ENCODE measurements at regions not wholly inside any gene's neighbourhood (a gene's known extent, or its start where the extent isn't known, plus 50 kb on each side); places are given as distances from the start of the nearest gene placed in this dataset.

GRCh38 chr13:69331245-69331644, 776.4 kb upstream of the ATXN8OS start:
- TF ChIP-seq CTCF (IDR thresholded peaks at IDR 0.05) (no peak), EP300 (IDR thresholded peaks at IDR 0.05; ENCODE audit: low read depth) (no peak)
- in situ Hi-C loops (cut with MboI; ENCODE audit: low pct_ligation_motif_present in 1 of 4, low pct_unique_long_range_greater_than_20kb in 1 of 4, low sequenced_read_pairs in 3 of 4) (no loop called here), intact Hi-C loops (cut with DNase I; ENCODE audit: low total_unique reads) (no loop called here)

GRCh38 chr13:69324090-69324886, 783.3 kb upstream of the ATXN8OS start:
- TF ChIP-seq CTCF (IDR thresholded peaks at IDR 0.05) (peak in 3 of 5 experiments; percentile 15 to 41 (median 25)), POLR2AphosphoS5 (IDR thresholded peaks at IDR 0.05) (no peak)
- Histone ChIP-seq H3K36me3 (no peaks in the 10 kb centered on the region), H3K27ac (no peak overlapping the region), H3K4me1 (peaks cover 0 to 3% (median 0%) of the 10 kb centered on the region in 4 donors), H3K9me3 (no peaks in the 10 kb centered on the region), H3K27me3 (no peaks in the 10 kb centered on the region), H3K4me3 (no peak overlapping the region)
- WGBS, 2 donors (ENCODE audit: low coverage in 1 of 2), result 5 to 10% methylated on average over 2 of the region's 2 CpGs
- intact Hi-C loops (cut with DNase I; ENCODE audit: low total_unique reads), result no loop called here
- in situ Hi-C loops (cut with MboI; ENCODE audit: low pct_ligation_motif_present in 1 of 4, low pct_unique_long_range_greater_than_20kb in 1 of 4, low sequenced_read_pairs in 3 of 4), result no loop called here
- DNase-seq, result no peak

More at GRCh38 chr13:69331245-69331644, 776.4 kb upstream of the ATXN8OS start:
- Histone ChIP-seq H3K4me3 (no peak overlapping the region), H3K36me3 (no peaks in the 10 kb centered on the region), H3K27me3 (no peaks in the 10 kb centered on the region), H3K9me3 (no peaks in the 10 kb centered on the region), H3K27ac (no peak overlapping the region), H3K4me1 (no peaks in the 10 kb centered on the region)
- DNase-seq, result no peak
- 68 to 71% methylated on average over 3 of the region's 3 CpGs for WGBS, 2 donors (ENCODE audit: low coverage in 1 of 2)

GRCh38 chr13:69319656-69320055, 788.0 kb upstream of the ATXN8OS start:
- TF ChIP-seq EP300 (IDR thresholded peaks at IDR 0.05; ENCODE audit: low read depth) (no peak), POLR2A (IDR thresholded peaks at IDR 0.05) (no peak), CTCF (IDR thresholded peaks at IDR 0.05) (no peak), POLR2AphosphoS5 (IDR thresholded peaks at IDR 0.05) (no peak)
- H3K4me3 ChIP-seq, result no peak overlapping the region
- peaks cover 0 to 3% (median 0%) of the 10 kb centered on the region in 4 donors for H3K4me1 ChIP-seq
- no peak for DNase-seq
- H3K27me3 ChIP-seq, result no peaks in the 10 kb centered on the region
- H3K36me3 ChIP-seq, result no peaks in the 10 kb centered on the region
- no peak overlapping the region for H3K27ac ChIP-seq
- H3K9me3 ChIP-seq, result no peaks in the 10 kb centered on the region
- intact Hi-C loops (cut with DNase I; ENCODE audit: low total_unique reads), result no loop called here
- in situ Hi-C loops (cut with MboI; ENCODE audit: low pct_ligation_motif_present in 1 of 4, low pct_unique_long_range_greater_than_20kb in 1 of 4, low sequenced_read_pairs in 3 of 4), result no loop called here
- 64 to 81% methylated on average over 3 of the region's 3 CpGs for WGBS, 2 donors (ENCODE audit: low coverage in 1 of 2)

- intact Hi-C loops (cut with DNase I; ENCODE audit: low total_unique reads) (no loop called here), in situ Hi-C loops (cut with MboI; ENCODE audit: low pct_ligation_motif_present in 1 of 4, low pct_unique_long_range_greater_than_20kb in 1 of 4, low sequenced_read_pairs in 3 of 4) (no loop called here)
- H3K9me3 ChIP-seq, result no peaks in the 10 kb centered on the region
- no peaks in the 10 kb centered on the region for H3K27me3 ChIP-seq
- 75 to 92% methylated on average over 3 of the region's 3 CpGs for WGBS, 2 donors (ENCODE audit: low coverage in 1 of 2)
- no peak overlapping the region for H3K4me3 ChIP-seq
- no peaks in the 10 kb centered on the region for H3K4me1 ChIP-seq
- DNase-seq, result no peak
- TF ChIP-seq POLR2AphosphoS5 (IDR thresholded peaks at IDR 0.05) (no peak), EP300 (IDR thresholded peaks at IDR 0.05; ENCODE audit: low read depth) (no peak)
- no peak overlapping the region for H3K27ac ChIP-seq
- H3K36me3 ChIP-seq, result no peaks in the 10 kb centered on the region
These were observed 792.6 kb upstream of the ATXN8OS start for GRCh38 chr13:69315039-69315438.

- intact Hi-C loops (cut with DNase I; ENCODE audit: low total_unique reads), result no loop called here
These were observed 800.9 kb upstream of the ATXN8OS start for GRCh38 chr13:69306766-69307165.

More at GRCh38 chr13:69306766-69307165, 800.9 kb upstream of the ATXN8OS start:
- no peaks in the 10 kb centered on the region for H3K27me3 ChIP-seq
- H3K27ac ChIP-seq, result no peak overlapping the region
- no peaks in the 10 kb centered on the region for H3K36me3 ChIP-seq
- H3K4me1 ChIP-seq, result no peaks in the 10 kb centered on the region
- TF ChIP-seq CTCF (IDR thresholded peaks at IDR 0.05), result no peak
- no peak for TF ChIP-seq EP300 (IDR thresholded peaks at IDR 0.05; ENCODE audit: low read depth)
- TF ChIP-seq POLR2A (IDR thresholded peaks at IDR 0.05), result no peak
- TF ChIP-seq POLR2AphosphoS5 (IDR thresholded peaks at IDR 0.05), result no peak
- in situ Hi-C loops (cut with MboI; ENCODE audit: low pct_ligation_motif_present in 1 of 4, low pct_unique_long_range_greater_than_20kb in 1 of 4, low sequenced_read_pairs in 3 of 4), result no loop called here
- H3K9me3 ChIP-seq, result no peaks in the 10 kb centered on the region
- H3K4me3 ChIP-seq, result no peak overlapping the region
- DNase-seq, result no peak
- WGBS, 2 donors (ENCODE audit: low coverage in 1 of 2), result 0% methylated on average over 1 of the region's 1 CpG

Measured in transverse colon (tissue), 4 donors.